Gastroesophageal sphincter (tissue), 3 donors: ENCODE measurements at regions not wholly inside any gene's neighbourhood (a gene's known extent, or its start where the extent isn't known, plus 50 kb on each side); places are given as distances from the start of the nearest gene placed in this dataset.

Experiments
- CTCF ChIP-seq, 4 experiments: fragments of 200-600 bp in 2 of 4; fragments of 450-650 bp in 2 of 4; sonication (generic) in 1 of 4; IDR thresholded peaks; one replicate each; pipeline ENCODE4 v1.5.1; 2017 to 2019; ENCODE audit warnings: antibody characterized with exemption in 4 of 4, mild to moderate bottlenecking in 2 of 4, moderate library complexity in 2 of 4
- EP300 ChIP-seq: sonication (generic); formaldehyde crosslinking; IDR thresholded peaks from one replicate; pipeline ENCODE4 v1.6.1; 2017; ENCODE audit warnings: antibody characterized with exemption, mild to moderate bottlenecking
- POLR2A ChIP-seq, 2 donors: fragments of 450-650 bp; IDR thresholded peaks; one replicate each; pipeline ENCODE4 v1.6.1; 2017; ENCODE audit warnings: antibody characterized with exemption in 2 of 2, mild to moderate bottlenecking in 2 of 2, moderate library complexity in 1 of 2
- POLR2AphosphoS5 ChIP-seq: sonication (generic); formaldehyde crosslinking; IDR thresholded peaks from one replicate; pipeline ENCODE4 v1.6.1; 2017; ENCODE audit warnings: antibody characterized with exemption

GRCh38 chr4:14338585-14339265, 663.6 kb upstream of the CPEB2 start:
- no peak for TF ChIP-seq CTCF (IDR thresholded peaks at IDR 0.05)
- no peak for TF ChIP-seq POLR2A (IDR thresholded peaks at IDR 0.05)
- TF ChIP-seq EP300, result no peak
- no peak for TF ChIP-seq POLR2AphosphoS5
